Upper lobe of right lung (tissue), 1 donor: ENCODE measurements at regions not wholly inside any gene's neighbourhood (a gene's known extent, or its start where the extent isn't known, plus 50 kb on each side); places are given as distances from the start of the nearest gene placed in this dataset.

ENCODE experiments used
- ATAC-seq: fragments of 200-7000 bp; cut with Tn5 transposase; one replicate; pipeline ENCODE4 v1.9.1; 2020; ENCODE audit warnings: mild to moderate bottlenecking, moderate library complexity
- DNase-seq: peaks from one replicate; pipeline ENCODE4 v3.0.0-alpha.2; 2020
- H3K27ac ChIP-seq: fragments of 200-600 bp; one replicate; pipeline ENCODE4 v1.8.0; 2022
- H3K27me3 ChIP-seq: fragments of 200-600 bp; one replicate; pipeline ENCODE4 v1.8.0; 2022; ENCODE audit warnings: mild to moderate bottlenecking
- H3K36me3 ChIP-seq: fragments of 200-600 bp; one replicate; pipeline ENCODE4 v1.8.0; 2022
- H3K4me1 ChIP-seq: fragments of 200-600 bp; one replicate; pipeline ENCODE4 v1.8.0; 2022
- H3K4me3 ChIP-seq: fragments of 200-600 bp; one replicate; pipeline ENCODE4 v1.8.0; 2022; ENCODE audit warnings: mild to moderate bottlenecking
- H3K9me3 ChIP-seq: fragments of 200-600 bp; one replicate; pipeline ENCODE4 v1.8.0; 2022
- intact Hi-C: fragments of 100-400 bp; cut with DNase I; formaldehyde crosslinking; loops from one replicate; pipeline ENCODE4 v1.11.0; 2022
- TF ChIP-seq, protein P1 (sequence below): fragments of 200-600 bp; IDR thresholded peaks from one replicate; pipeline ENCODE4 v1.8.0; 2022; ENCODE audit warnings: antibody characterized with exemption
- donor health status: DM: no; HTN: yes; CAD: no; lungs with severe emphysema.

DNA sequence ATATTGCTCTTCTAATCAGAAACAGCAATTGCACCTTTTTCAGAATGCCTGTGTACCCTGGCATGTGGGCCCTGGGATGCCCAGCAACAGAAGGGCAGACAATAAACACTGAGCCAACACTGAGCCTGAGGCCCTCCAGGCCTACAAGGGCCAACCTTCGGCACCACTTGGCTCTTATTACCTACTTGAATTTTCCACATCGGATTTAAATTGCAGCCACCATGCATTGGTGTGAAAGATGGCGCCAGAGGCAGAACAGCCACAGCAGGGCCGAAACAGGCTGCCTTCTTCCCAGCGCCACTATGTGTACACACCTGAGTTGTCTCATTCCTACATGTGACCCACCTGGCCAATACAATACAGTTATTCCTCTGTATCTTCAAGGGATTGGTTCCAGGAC is 51.4 kb upstream of the EZH2 start:
- intact Hi-C loops: no loop called here
- Histone ChIP-seq H3K4me1 (no peaks in the 10 kb centered on the region), H3K4me3 (no peak overlapping the region), H3K36me3 (no peaks in the 10 kb centered on the region), H3K27ac (no peak overlapping the region), H3K27me3 (no peaks in the 10 kb centered on the region), H3K9me3 (no peaks in the 10 kb centered on the region)
- TF ChIP-seq, protein P1, sequence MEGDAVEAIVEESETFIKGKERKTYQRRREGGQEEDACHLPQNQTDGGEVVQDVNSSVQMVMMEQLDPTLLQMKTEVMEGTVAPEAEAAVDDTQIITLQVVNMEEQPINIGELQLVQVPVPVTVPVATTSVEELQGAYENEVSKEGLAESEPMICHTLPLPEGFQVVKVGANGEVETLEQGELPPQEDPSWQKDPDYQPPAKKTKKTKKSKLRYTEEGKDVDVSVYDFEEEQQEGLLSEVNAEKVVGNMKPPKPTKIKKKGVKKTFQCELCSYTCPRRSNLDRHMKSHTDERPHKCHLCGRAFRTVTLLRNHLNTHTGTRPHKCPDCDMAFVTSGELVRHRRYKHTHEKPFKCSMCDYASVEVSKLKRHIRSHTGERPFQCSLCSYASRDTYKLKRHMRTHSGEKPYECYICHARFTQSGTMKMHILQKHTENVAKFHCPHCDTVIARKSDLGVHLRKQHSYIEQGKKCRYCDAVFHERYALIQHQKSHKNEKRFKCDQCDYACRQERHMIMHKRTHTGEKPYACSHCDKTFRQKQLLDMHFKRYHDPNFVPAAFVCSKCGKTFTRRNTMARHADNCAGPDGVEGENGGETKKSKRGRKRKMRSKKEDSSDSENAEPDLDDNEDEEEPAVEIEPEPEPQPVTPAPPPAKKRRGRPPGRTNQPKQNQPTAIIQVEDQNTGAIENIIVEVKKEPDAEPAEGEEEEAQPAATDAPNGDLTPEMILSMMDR: no peak
- DNase-seq (no peak), ATAC-seq (no peak)
